HG03175 (cell line): ENCODE measurements at regions not wholly inside any gene's neighbourhood (a gene's known extent, or its start where the extent isn't known, plus 50 kb on each side); places are given as distances from the start of the nearest gene placed in this dataset.
"Not testable (repeated sequence)": the region's sequence is repeated elsewhere in the genome, so short reads cannot be mapped to it uniquely, and the experiment has no call there.

Experiments used
- ATAC-seq: cut with Tn5 transposase; IDR thresholded peaks from one replicate; pipeline ENCODE4 v1.9.1; 2021; ENCODE audit warnings: mild to moderate bottlenecking, moderate library complexity; ENCODE audit not compliant: unreplicated experiment

DNA sequence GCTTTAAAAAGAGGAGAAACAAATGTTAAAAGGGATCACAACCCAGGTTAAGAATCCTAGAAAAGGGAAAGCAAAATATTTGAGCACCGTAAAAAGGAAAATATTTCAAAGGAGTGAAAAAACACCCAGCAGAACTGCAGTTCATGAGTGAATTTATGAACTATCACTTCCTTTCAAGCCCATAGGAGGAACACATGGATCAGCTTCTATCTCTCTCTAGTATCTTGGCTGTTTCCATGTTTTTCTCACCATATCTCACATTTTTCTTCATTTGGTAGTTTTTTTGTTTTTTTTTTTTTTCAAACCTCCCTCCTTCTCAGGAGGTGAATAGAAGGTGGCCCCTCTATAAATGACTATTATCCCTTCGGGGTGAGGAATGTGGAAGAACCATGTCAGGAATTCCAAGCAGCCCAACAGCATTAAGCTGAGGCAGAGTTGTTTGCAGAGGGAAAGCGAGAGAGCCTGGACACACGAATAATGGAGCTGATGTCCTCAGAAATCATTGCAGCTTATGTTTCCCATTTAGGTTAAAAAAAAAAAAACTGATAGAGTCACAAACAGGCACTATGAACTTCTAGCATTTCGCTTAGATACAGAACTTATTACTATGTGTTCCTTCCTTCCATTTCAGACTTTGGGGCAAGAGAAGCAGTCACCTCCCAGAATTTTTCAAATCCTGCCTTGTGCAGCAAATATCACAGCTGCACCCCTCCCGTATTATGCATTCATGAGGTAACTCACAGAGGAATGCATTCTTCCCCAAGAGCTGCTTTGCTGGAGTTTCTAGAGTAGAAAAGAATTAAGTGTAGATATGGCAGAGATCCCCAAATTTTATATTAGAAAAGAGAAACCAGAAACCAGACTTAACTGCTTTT is 315.6 kb downstream of the IRS1 start:
- ATAC-seq, result no peak

DNA sequence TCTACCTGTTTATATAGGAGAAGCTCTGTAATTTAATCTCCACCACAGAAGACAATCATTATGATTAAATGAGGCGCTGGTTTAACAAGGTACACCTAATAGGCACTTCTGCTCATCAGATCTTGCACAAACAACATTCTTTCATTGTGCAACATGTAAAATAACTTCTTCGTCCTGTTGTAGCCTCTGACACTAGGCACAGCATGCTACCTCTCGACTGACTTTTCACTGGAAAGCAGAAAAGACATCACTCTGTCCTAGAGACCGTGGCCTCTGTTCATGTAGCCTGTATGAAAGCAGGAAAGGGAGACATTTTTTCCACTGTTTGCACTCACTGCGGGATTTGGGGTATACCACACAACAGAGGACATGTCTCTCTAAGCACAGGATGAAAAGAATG is 316.5 kb downstream of the IRS1 start:
- ATAC-seq, result no peak

GRCh38 chr2:226478109-226478809 is 321.4 kb downstream of the IRS1 start:
- ATAC-seq, result no peak

DNA sequence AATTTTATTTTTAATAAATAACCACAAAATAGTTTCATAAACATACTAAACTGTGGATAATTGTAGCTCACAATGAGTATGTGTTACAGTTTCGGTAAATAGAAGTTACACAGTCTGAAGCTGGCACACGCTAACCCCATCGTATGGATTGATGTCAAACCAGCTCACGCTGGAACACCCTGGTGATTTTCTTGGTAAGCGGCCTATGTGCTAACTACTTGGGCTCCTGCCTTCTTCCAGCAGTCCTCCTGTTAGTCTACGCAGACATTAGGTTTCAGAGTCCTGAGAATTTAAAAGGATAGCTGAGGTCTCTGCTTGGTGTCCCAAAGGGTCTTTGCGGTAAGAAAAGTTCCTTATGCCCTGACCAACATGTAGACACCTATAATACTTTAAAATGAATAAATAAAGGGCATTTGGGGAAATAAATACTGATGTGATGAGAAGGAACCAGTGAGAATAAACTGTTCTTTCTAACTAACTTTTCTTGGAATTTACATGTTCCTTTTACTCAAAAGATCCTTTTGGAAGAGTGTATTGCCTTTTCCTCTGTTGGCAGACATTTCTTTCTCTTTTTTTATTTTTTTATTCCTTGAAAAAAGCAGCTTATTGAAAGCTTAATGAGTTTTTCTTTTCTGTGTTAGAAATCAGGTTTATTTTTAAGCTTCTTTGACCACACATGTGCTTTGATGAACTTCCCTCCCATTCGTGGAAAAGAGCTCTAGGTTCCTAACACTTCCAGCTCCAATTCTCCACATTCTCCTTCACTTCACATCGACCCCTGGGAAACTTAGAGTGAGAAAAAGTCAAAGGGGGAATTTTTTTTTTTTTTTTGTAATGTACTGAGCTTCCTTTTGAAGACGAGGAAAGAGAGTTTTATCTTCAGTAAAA is 322.2 kb downstream of the IRS1 start:
- ATAC-seq, result no peak

DNA sequence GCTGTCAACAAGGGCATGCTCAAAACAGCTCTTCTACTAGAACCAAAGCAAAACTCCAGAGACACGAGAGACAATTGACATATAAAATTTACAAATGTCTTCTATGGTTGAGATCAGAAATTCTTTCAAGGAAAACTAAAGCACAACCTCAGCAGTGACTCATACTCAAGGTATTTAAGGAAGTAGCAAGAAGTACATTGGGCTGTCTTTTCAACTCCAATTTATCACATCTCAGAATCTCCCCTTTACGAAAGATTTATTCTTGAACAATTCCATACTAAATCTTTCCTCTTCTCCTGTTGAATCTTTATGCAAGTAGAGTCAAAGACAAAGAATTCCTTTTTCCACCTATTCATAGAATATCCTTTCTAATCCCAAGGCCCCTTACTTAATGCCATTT is 324.0 kb downstream of the IRS1 start:
- ATAC-seq, result no peak

DNA sequence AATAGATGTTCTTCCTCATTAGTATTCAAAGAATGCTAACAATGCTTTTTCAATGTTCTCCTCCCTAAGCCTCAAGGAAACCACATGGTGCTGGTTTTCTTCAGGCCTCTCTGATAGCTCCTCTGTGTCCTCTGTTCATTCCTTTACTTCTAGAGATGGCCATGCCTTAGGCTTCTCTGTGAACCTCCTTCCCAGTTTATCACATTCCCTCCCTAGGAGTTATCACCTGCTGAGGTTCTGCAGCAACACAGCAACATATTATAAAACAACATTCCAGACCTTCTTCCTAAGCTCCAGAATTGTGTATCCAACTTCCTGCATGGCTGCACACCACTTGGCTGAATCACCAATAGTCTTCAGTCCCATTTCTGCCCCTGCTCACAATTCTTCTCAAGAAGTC is 325.5 kb downstream of the IRS1 start:
- no peak for ATAC-seq

GRCh38 chr2:226471987-226472470 is 327.6 kb downstream of the IRS1 start:
- no peak for ATAC-seq

- no peak for ATAC-seq
Measured at GRCh38 chr2:226467633-226468032, 332.0 kb downstream of the IRS1 start.

- no peak for ATAC-seq
Measured at GRCh38 chr2:226467221-226467620, 332.4 kb downstream of the IRS1 start.

DNA sequence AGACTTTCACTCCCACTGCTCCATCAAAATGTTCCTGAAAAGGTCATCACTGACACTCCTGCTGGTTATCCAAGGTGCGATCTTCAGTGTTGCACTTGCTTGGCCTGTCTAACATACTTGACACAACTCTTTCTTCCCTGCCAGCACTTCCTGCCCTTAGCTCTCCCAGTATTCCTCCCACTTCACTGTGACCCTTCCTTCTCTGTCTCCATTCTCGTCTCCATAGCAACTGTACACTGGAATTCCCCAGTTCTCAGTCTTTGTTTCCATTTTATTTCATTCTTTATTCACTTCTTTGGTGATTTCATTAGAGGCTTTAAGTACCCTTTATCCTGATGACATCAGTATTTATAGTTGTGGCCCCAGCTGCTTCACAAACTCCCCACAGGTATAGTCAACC is 333.0 kb downstream of the IRS1 start:
- no peak for ATAC-seq

- ATAC-seq, result no peak
Measured at GRCh38 chr2:226466124-226466523, 333.5 kb downstream of the IRS1 start.

DNA sequence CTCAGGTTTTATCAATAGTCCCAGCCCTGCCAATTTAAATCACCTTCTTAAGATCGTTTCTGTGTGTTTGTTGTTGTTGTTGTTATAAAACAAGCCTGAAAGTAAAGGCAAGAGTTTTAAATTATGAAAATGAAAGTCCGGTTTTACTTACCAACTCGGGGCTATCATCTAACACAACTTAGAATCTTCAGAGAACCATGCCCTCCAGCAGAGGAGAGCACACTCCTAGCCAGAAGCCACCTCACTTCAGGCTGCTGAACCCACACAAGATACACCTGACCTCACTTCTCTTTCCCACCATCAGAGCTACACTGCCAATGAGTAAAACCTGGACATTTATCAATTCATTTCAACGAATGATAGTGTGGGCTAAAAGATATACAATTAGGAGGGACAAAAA is 335.2 kb downstream of the IRS1 start:
- ATAC-seq, result no peak

DNA sequence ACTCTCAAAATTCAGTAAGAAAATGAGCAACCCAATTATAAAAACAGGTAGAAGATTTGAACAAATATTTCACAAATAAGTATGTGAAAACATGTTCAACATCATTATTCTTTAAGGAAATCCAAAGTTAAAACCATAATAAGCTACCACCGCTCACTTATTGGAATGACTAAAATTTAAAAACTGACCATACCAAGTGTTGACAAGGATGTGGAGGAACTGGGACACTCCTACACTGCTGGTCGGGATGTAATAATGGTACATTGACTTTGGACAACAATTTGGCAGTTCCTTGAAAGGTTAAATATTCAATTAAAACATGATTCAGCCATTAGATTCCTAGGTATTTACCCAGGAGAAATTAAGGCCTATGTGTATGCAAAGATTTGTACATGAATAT is 336.5 kb downstream of the IRS1 start:
- ATAC-seq, result no peak

- no peak for ATAC-seq
Measured at GRCh38 chr2:226461981-226462380, 337.6 kb downstream of the IRS1 start.

- not testable (repeated sequence) for ATAC-seq
Measured at GRCh38 chr2:226456144-226456543, 343.5 kb downstream of the IRS1 start.

DNA sequence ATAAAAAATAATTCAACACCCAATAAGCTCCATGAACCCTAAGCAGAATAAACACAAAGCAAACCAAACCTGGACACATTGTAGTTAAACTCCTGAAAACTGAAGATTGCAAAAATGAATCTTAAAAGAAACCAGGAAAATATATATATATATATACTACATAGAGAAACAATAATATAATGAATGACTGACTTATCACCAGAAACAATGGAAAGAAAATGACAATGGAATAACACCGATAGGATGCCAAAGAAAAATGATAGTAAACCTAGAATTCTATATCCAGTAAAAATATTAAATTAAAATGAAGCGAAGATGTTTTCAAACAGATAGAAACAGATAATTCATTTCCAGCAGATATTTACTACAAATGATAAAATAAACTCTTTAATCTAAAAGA is 346.9 kb downstream of the IRS1 start:
- ATAC-seq, result no peak

DNA sequence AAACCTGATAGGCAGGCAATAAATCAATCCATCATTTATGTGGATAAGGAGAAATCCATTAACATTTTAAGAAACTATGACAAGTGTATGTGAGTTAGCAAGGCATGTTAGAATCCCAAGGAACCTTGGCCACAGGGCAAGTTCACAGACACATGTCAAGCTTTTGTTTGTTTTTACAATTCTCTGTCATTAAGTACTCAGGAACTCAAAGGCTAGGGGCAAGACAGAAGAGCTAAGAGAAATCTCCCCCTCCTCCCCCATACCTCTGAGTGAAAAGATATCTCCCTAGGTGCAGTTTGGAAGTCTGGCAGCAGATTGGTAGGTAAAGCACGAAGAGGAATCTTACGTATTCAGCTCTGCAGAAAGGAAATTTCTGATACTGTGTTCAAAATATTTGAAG is 348.1 kb downstream of the IRS1 start:
- no peak for ATAC-seq

GRCh38 chr2:226450141-226450540 is 349.5 kb downstream of the IRS1 start:
- no peak for ATAC-seq

DNA sequence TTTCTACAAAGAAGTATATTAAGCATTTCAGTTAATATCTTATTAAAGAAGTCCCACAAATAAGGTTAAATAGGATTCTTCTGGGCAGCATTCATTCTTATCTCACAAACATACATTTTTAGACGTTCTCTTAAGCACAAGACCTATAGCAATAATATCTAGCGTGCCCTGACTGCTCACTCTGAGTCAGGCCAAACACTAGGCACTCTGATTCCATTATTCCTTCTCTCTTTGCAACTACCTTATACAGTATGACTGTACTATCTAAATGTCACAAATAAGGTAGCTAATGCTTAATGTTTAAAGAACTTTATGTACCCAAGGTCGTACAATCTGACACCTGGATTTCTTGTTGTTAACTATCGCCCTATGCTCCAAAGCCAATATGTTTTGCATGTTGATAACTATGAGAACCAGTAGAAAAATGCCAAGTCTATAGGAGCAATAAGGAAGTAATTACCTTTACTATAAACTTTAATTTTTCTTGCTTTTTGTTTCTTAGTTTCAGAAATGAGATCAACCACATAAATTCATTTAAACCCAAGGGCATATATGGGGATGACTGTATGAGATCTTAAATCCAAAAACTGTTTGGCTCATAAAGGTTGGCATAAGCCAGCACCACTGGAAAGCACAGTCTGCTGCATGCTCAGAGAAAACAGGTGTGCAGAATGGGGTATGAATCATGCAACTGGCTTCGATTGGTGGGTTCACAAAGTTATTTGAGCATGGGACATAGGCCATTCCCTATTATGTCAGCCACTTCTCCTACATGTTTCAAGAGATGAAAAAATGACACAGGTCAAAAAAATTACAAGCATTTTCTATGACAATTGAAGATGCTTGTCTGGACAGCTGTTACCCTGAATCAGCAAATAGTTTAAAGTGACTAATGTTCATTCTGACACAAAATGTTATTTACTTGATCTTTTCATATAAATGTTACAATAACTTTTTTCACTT is 352.0 kb downstream of the IRS1 start:
- ATAC-seq, result no peak

DNA sequence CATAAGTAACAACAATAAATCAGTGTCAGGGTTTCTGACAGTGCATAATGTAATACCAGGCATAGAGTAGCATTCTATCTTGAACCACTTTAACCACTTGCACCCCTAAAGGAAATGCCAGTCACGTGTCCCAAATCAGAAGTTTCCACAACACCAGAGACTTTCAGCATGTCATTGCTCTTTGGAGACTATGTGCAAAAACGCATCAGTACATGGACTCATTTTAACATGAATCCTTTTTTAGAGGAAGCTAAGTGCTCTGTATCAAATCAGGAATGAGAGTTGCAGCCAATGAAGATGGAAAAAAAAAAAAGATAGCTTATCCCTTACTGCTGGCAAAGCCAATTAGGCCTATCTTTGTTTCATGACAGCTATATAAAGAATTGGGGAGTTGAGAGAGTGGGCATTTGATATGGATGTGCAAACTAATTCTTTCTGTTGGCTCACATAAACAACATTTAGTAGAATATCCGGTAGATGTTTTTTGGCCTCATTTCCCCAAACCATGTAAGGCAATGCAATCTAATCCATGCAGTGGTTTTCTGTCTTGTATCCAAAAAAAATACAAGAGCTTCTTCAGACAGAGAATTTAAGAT is 353.1 kb downstream of the IRS1 start:
- ATAC-seq, result no peak
